K562 (cell line): ENCODE measurements at regions not wholly inside any gene's neighbourhood (a gene's known extent, or its start where the extent isn't known, plus 50 kb on each side); places are given as distances from the start of the nearest gene placed in this dataset.

Experiments
- GATA2 ChIP-seq: sonication (generic); formaldehyde crosslinking; IDR thresholded peaks from 2 replicates; pipeline ENCODE4 v1.4.0; 2020; ENCODE audit warnings: mild to moderate bottlenecking, missing genetic modification reagents
- HDAC1 ChIP-seq, 2 experiments: fragments of 450-650 bp; IDR thresholded peaks; 2 replicates each; pipeline ENCODE4 v1.6.1; 2016 to 2017; ENCODE audit warnings: inconsistent platforms in 1 of 2, mild to moderate bottlenecking in 1 of 2, moderate library complexity in 1 of 2
- KLF13 ChIP-seq: fragments of 450-650 bp; IDR thresholded peaks from 2 replicates; pipeline ENCODE4 v1.6.1; 2016; ENCODE audit warnings: missing genetic modification characterization, low read depth, mild to moderate bottlenecking, missing compliant biosample characterization, moderate library complexity, borderline replicate concordance
- NEUROD1 ChIP-seq: fragments of 150-350 bp; IDR thresholded peaks from 2 replicates; pipeline ENCODE4 v1.6.1; 2014; ENCODE audit warnings: borderline replicate concordance, low read length, low read depth; ENCODE audit not compliant: partially characterized antibody
- NR2C1 ChIP-seq, 2 experiments: fragments of 450-650 bp; IDR thresholded peaks; 2 replicates each; pipeline ENCODE4 v1.6.1; 2017; ENCODE audit warnings: mild to moderate bottlenecking in 2 of 2, antibody characterized with exemption in 1 of 2, inconsistent platforms in 1 of 2, missing compliant biosample characterization in 1 of 2, missing genetic modification characterization in 1 of 2
- SMARCA5 ChIP-seq: fragments of 450-650 bp; IDR thresholded peaks from 2 replicates; pipeline ENCODE4 v1.6.1; 2016
- SOX6 ChIP-seq: fragments of 450-650 bp; IDR thresholded peaks from 2 replicates; pipeline ENCODE4 v1.6.1; 2014; ENCODE audit warnings: mild to moderate bottlenecking
- TEAD1 ChIP-seq, 2 experiments: fragments of 450-650 bp in 1 of 2; sonication (generic) in 1 of 2; formaldehyde crosslinking; IDR thresholded peaks; 2 replicates each; pipeline versions ENCODE4 v1.4.0 to v1.8.0; 2020 to 2022; ENCODE audit warnings: mild to moderate bottlenecking in 2 of 2, missing genetic modification reagents in 1 of 2
- ZNF830 ChIP-seq: fragments of 250-450 bp; sonication (Bioruptor Pico); IDR thresholded peaks from 2 replicates; pipeline ENCODE4 v1.5.0; 2021; ENCODE audit warnings: mild to moderate bottlenecking
- TF ChIP-seq, protein P1 (sequence below): sonication (generic); formaldehyde crosslinking; IDR thresholded peaks from 2 replicates; pipeline ENCODE4 v1.8.1; 2023; ENCODE audit warnings: mild to moderate bottlenecking, missing genetic modification reagents
- TF ChIP-seq, protein P2 (sequence below): fragments of 200-800 bp; sonication (Bioruptor generic); IDR thresholded peaks from 2 replicates; pipeline ENCODE4 v1.6.1; 2017; ENCODE audit warnings: missing genetic modification characterization, missing compliant biosample characterization
- TF ChIP-seq, protein P3 (sequence below): fragments of 450-650 bp; IDR thresholded peaks from 2 replicates; pipeline ENCODE4 v1.6.1; 2016; ENCODE audit warnings: mild to moderate bottlenecking, moderate library complexity

DNA sequence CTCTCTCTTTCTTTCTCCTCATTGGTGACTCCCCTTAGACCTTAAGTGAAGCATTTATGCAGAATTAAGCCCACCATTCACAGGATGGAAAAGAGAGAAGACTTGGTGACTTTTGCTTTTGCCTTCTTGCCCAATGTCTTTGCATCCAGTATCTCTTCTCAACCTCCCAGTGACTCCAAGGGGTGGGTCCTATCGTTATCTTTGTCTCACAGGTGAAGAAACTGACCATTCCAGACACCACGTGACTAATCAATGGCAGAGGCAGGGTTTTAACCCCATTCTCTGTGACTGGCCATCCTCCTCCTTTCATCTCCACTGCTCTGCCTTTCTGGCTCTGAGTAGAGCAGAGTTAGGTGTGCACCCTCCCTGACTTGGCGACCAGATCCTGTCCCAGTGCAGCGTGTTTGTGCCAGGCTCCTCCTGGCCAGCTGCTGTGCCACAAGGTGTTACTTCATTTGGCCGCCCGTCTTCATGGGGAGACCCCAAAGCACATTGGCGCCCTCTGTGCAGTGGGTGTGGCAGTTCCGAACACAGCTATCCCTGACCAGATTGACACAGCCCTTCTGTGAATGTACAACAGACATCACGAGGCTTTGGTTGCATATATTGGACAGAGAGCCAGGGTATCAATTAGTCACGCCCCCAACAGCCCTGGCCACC, 501.3 kb downstream of the CD83 start (continued):
- TF ChIP-seq, protein P1, sequence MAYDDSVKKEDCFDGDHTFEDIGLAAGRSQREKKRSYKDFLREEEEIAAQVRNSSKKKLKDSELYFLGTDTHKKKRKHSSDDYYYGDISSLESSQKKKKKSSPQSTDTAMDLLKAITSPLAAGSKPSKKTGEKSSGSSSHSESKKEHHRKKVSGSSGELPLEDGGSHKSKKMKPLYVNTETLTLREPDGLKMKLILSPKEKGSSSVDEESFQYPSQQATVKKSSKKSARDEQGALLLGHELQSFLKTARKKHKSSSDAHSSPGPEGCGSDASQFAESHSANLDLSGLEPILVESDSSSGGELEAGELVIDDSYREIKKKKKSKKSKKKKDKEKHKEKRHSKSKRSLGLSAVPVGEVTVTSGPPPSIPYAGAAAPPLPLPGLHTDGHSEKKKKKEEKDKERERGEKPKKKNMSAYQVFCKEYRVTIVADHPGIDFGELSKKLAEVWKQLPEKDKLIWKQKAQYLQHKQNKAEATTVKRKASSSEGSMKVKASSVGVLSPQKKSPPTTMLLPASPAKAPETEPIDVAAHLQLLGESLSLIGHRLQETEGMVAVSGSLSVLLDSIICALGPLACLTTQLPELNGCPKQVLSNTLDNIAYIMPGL, result 0 out of 2 replicates have a peak, but pooled peaks have one; percentile 43
- TF ChIP-seq GATA2 (CRISPR knock-in tag), result peak; percentile 48; the same call in 1 of the 2 replicates
- TF ChIP-seq TEAD1 (CRISPR knock-in tag; IDR thresholded peaks at IDR 0.05), result no peak
- TF ChIP-seq, protein P2, sequence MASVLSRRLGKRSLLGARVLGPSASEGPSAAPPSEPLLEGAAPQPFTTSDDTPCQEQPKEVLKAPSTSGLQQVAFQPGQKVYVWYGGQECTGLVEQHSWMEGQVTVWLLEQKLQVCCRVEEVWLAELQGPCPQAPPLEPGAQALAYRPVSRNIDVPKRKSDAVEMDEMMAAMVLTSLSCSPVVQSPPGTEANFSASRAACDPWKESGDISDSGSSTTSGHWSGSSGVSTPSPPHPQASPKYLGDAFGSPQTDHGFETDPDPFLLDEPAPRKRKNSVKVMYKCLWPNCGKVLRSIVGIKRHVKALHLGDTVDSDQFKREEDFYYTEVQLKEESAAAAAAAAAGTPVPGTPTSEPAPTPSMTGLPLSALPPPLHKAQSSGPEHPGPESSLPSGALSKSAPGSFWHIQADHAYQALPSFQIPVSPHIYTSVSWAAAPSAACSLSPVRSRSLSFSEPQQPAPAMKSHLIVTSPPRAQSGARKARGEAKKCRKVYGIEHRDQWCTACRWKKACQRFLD (CRISPR knock-in tag), result 0 out of 2 replicates have a peak, but pooled peaks have one; percentile 53
- peak; percentile 55; the same call in 1 of the 2 replicates for TF ChIP-seq SOX6
- TF ChIP-seq KLF13, result peak; percentile 50; the same call in 1 of the 2 replicates
- TF ChIP-seq ZNF830, result no peak
- no peak for TF ChIP-seq SMARCA5
- peak in 1 of 2 experiments; percentile 41; a peak in 1 of 4 replicates for TF ChIP-seq HDAC1 (IDR thresholded peaks at IDR 0.05)
- TF ChIP-seq, protein P3, sequence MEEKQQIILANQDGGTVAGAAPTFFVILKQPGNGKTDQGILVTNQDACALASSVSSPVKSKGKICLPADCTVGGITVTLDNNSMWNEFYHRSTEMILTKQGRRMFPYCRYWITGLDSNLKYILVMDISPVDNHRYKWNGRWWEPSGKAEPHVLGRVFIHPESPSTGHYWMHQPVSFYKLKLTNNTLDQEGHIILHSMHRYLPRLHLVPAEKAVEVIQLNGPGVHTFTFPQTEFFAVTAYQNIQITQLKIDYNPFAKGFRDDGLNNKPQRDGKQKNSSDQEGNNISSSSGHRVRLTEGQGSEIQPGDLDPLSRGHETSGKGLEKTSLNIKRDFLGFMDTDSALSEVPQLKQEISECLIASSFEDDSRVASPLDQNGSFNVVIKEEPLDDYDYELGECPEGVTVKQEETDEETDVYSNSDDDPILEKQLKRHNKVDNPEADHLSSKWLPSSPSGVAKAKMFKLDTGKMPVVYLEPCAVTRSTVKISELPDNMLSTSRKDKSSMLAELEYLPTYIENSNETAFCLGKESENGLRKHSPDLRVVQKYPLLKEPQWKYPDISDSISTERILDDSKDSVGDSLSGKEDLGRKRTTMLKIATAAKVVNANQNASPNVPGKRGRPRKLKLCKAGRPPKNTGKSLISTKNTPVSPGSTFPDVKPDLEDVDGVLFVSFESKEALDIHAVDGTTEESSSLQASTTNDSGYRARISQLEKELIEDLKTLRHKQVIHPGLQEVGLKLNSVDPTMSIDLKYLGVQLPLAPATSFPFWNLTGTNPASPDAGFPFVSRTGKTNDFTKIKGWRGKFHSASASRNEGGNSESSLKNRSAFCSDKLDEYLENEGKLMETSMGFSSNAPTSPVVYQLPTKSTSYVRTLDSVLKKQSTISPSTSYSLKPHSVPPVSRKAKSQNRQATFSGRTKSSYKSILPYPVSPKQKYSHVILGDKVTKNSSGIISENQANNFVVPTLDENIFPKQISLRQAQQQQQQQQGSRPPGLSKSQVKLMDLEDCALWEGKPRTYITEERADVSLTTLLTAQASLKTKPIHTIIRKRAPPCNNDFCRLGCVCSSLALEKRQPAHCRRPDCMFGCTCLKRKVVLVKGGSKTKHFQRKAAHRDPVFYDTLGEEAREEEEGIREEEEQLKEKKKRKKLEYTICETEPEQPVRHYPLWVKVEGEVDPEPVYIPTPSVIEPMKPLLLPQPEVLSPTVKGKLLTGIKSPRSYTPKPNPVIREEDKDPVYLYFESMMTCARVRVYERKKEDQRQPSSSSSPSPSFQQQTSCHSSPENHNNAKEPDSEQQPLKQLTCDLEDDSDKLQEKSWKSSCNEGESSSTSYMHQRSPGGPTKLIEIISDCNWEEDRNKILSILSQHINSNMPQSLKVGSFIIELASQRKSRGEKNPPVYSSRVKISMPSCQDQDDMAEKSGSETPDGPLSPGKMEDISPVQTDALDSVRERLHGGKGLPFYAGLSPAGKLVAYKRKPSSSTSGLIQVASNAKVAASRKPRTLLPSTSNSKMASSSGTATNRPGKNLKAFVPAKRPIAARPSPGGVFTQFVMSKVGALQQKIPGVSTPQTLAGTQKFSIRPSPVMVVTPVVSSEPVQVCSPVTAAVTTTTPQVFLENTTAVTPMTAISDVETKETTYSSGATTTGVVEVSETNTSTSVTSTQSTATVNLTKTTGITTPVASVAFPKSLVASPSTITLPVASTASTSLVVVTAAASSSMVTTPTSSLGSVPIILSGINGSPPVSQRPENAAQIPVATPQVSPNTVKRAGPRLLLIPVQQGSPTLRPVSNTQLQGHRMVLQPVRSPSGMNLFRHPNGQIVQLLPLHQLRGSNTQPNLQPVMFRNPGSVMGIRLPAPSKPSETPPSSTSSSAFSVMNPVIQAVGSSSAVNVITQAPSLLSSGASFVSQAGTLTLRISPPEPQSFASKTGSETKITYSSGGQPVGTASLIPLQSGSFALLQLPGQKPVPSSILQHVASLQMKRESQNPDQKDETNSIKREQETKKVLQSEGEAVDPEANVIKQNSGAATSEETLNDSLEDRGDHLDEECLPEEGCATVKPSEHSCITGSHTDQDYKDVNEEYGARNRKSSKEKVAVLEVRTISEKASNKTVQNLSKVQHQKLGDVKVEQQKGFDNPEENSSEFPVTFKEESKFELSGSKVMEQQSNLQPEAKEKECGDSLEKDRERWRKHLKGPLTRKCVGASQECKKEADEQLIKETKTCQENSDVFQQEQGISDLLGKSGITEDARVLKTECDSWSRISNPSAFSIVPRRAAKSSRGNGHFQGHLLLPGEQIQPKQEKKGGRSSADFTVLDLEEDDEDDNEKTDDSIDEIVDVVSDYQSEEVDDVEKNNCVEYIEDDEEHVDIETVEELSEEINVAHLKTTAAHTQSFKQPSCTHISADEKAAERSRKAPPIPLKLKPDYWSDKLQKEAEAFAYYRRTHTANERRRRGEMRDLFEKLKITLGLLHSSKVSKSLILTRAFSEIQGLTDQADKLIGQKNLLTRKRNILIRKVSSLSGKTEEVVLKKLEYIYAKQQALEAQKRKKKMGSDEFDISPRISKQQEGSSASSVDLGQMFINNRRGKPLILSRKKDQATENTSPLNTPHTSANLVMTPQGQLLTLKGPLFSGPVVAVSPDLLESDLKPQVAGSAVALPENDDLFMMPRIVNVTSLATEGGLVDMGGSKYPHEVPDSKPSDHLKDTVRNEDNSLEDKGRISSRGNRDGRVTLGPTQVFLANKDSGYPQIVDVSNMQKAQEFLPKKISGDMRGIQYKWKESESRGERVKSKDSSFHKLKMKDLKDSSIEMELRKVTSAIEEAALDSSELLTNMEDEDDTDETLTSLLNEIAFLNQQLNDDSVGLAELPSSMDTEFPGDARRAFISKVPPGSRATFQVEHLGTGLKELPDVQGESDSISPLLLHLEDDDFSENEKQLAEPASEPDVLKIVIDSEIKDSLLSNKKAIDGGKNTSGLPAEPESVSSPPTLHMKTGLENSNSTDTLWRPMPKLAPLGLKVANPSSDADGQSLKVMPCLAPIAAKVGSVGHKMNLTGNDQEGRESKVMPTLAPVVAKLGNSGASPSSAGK, result peak; percentile 46
- no peak for TF ChIP-seq NEUROD1
- TF ChIP-seq NR2C1 (IDR thresholded peaks at IDR 0.05), result peak; percentile 57
- TF ChIP-seq NR2C1 (tag; IDR thresholded peaks at IDR 0.05), result no peak
